ENCODE measurements at regions not wholly inside any gene's neighbourhood (a gene's known extent, or its start where the extent isn't known, plus 50 kb on each side); places are given as distances from the start of the nearest gene placed in this dataset.

- Histone ChIP-seq H3K4me3 (ENCODE audit: low read depth in 2 of 2, low read length in 2 of 2) (no peak overlapping the region), H3K36me3 (ENCODE audit: control insufficient read depth, insufficient read depth, low read length) (no peaks in the 10 kb centered on the region), H3K9me3 (ENCODE audit: control insufficient read depth, insufficient read depth, low read depth, low read length) (no peaks in the 10 kb centered on the region), H3K27me3 (ENCODE audit: control insufficient read depth, insufficient read depth, low read length) (no peaks in the 10 kb centered on the region), H3K4me1 (ENCODE audit: control insufficient read depth, insufficient read depth, low read length) (no peaks in the 10 kb centered on the region), H3K27ac (ENCODE audit: low read length) (no peak overlapping the region)
- no peak for DNase-seq (ENCODE audit: low read depth, low spot score)
- in situ Hi-C loops (cut with HindIII; ENCODE audit: low pct_unique_long_range_greater_than_20kb, low sequenced_read_pairs) (no loop called here), intact Hi-C loops (cut with micrococcal nuclease; ENCODE audit: unreplicated experiment) (no loop called here)
- ATAC-seq, result no peak
- ChIA-PET POLR2A (interaction anchor here (0.6 kb wide), 1 partner anchor 321 kb away, joined by 3 read pairs; no protein-coding TSS in a partner anchor), CTCF (no interaction called here)
- no TSS peak for BruUV-seq (replicated peaks)
- TF ChIP-seq POLR2AphosphoS5 (IDR thresholded peaks at IDR 0.05; ENCODE audit: low read depth, low read length) (no peak), SIN3A (IDR thresholded peaks at IDR 0.05; ENCODE audit: borderline replicate concordance, insufficient read depth, low read depth, low read length) (no peak)
Observed at GRCh38 chr2:226358688-226359087, 440.9 kb downstream of the IRS1 start.

- POLR2A ChIA-PET, result interaction anchor here (0.7 kb wide), 1 partner anchor 39 kb away, joined by 5 read pairs; no protein-coding TSS in a partner anchor
- in situ Hi-C loops (cut with HindIII; ENCODE audit: low pct_unique_long_range_greater_than_20kb, low sequenced_read_pairs), result no loop called here
- no peak for TF ChIP-seq TCF7L2 (IDR thresholded peaks at IDR 0.05; ENCODE audit: low read depth, low read length)
- no peak for TF ChIP-seq SIN3A (IDR thresholded peaks at IDR 0.05; ENCODE audit: borderline replicate concordance, insufficient read depth, low read depth, low read length)
- no peak for TF ChIP-seq POLR2AphosphoS5 (IDR thresholded peaks at IDR 0.05; ENCODE audit: low read depth, low read length)
- TF ChIP-seq REST (IDR thresholded peaks at IDR 0.05; ENCODE audit: insufficient read depth in 1 of 2, low read depth in 2 of 2, low read length in 1 of 2), result no peak
- no peak for TF ChIP-seq CTCF (IDR thresholded peaks at IDR 0.05)
- Histone ChIP-seq H3K36me3 (ENCODE audit: control insufficient read depth, insufficient read depth, low read length) (no peaks in the 10 kb centered on the region), H3K9me3 (ENCODE audit: control insufficient read depth, insufficient read depth, low read depth, low read length) (no peaks in the 10 kb centered on the region), H3K27ac (ENCODE audit: low read length) (no peak overlapping the region), H3K27me3 (ENCODE audit: control insufficient read depth, insufficient read depth, low read length) (no peaks in the 10 kb centered on the region), H3K4me1 (ENCODE audit: control insufficient read depth, insufficient read depth, low read length) (no peaks in the 10 kb centered on the region), H3K4me3 (ENCODE audit: low read depth in 2 of 2, low read length in 2 of 2) (no peak overlapping the region)
- no peak for DNase-seq (ENCODE audit: low read depth, low spot score)
- ATAC-seq, result no peak
- BruUV-seq (replicated peaks), result no TSS peak
- intact Hi-C loops (cut with micrococcal nuclease; ENCODE audit: unreplicated experiment), result no loop called here
- CTCF ChIA-PET, result no interaction called here
Observed at GRCh38 chr2:226357816-226358215, 441.8 kb downstream of the IRS1 start.

GRCh38 chr2:226355600-226355999 is 444.0 kb downstream of the IRS1 start:
- Histone ChIP-seq H3K27ac (ENCODE audit: low read length) (no peak overlapping the region), H3K4me1 (ENCODE audit: control insufficient read depth, insufficient read depth, low read length) (no peaks in the 10 kb centered on the region), H3K9me3 (ENCODE audit: control insufficient read depth, insufficient read depth, low read depth, low read length) (no peaks in the 10 kb centered on the region), H3K27me3 (ENCODE audit: control insufficient read depth, insufficient read depth, low read length) (no peaks in the 10 kb centered on the region), H3K36me3 (ENCODE audit: control insufficient read depth, insufficient read depth, low read length) (no peaks in the 10 kb centered on the region), H3K4me3 (ENCODE audit: low read depth in 2 of 2, low read length in 2 of 2) (no peak overlapping the region)
- TF ChIP-seq TCF7L2 (IDR thresholded peaks at IDR 0.05; ENCODE audit: low read depth, low read length), result no peak
- no peak for TF ChIP-seq REST (IDR thresholded peaks at IDR 0.05; ENCODE audit: insufficient read depth in 1 of 2, low read depth in 2 of 2, low read length in 1 of 2)
- no peak for TF ChIP-seq SIN3A (IDR thresholded peaks at IDR 0.05; ENCODE audit: borderline replicate concordance, insufficient read depth, low read depth, low read length)
- no peak for TF ChIP-seq CTCF (IDR thresholded peaks at IDR 0.05)
- TF ChIP-seq POLR2AphosphoS5 (IDR thresholded peaks at IDR 0.05; ENCODE audit: low read depth, low read length), result no peak
- CTCF ChIA-PET, result no interaction called here
- no TSS peak for BruUV-seq (replicated peaks)
- no peak for DNase-seq (ENCODE audit: low read depth, low spot score)
- POLR2A ChIA-PET, result no interaction called here
- in situ Hi-C loops (cut with HindIII; ENCODE audit: low pct_unique_long_range_greater_than_20kb, low sequenced_read_pairs) (no loop called here), intact Hi-C loops (cut with micrococcal nuclease; ENCODE audit: unreplicated experiment) (no loop called here)
- no peak for ATAC-seq

All from Panc1 (cell line).